Heart left ventricle (tissue), 13 donors: ENCODE measurements at regions not wholly inside any gene's neighbourhood (a gene's known extent, or its start where the extent isn't known, plus 50 kb on each side); places are given as distances from the start of the nearest gene placed in this dataset.

ENCODE experiments used
- CTCF ChIP-seq, 12 donors: fragments of 200-600 bp; sonication (generic) in 4 of 12; IDR thresholded peaks; one replicate each; pipeline versions ENCODE4 v1.5.0 to v1.8.0; 2018 to 2022; ENCODE audit warnings: antibody characterized with exemption in 12 of 12, mild to moderate bottlenecking in 5 of 12
- POLR2A ChIP-seq, 2 donors: fragments of 450-650 bp; IDR thresholded peaks; one replicate each; pipeline ENCODE4 v1.6.1; 2017; ENCODE audit warnings: antibody characterized with exemption in 2 of 2, mild to moderate bottlenecking in 2 of 2, moderate library complexity in 2 of 2
- donor health status: ischemic (EF 13 %, LVEDD 7.1; RV severe dilation, severe dysfunction).
- donor health status: DM: no; HTN: yes; CAD: no.
- donor health status: DM: no; HTN: no; CAD: no.
- donor health status: ischemic (EF 25% LVEDD 6.9; RV normal size, moderate dysfunction).
- donor health status: ischemic (EF 25% LVEDD 5.7; RV mildly dilated, moderate dysfunction).
- donor health status: ischemic (EF 35%, LVEDD 5.7; RV mildly dilated, moderate dysfunction).
- donor health status: nonischemic (EF 11% LVEDD 7.7; RV severe dilation, severe dysfunction).
- donor health status: DM: yes; HTN: yes; CAD: no.
- donor health status: PGD.
- donor health status: ischemic (EF 29% LVEDD 5.4; RV normal size, mild dysfunction).
- donor health status: nonischemic (EF 23%, LVEDD 6.1; RV moderate dilation, normal function).

DNA sequence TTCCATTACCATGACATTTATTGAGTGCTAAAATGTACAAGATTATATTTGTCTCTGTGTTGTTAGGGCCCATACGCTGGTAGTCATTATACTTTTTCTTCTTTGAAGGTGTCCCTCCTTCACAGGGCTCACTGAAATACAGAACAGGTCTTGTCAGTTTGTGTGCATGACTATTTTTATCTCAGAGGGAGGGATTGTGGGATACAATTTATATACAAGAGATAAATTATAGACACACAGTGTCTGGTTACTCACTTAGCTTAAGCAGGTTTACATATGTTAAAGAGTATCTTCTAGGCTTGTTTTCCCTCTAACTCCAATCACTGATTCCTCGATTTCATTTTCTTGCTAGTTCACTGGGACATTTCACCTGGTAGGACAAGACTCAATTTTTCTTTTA lies 143.3 kb upstream of the GUCY1A1 start:
- TF ChIP-seq CTCF (IDR thresholded peaks at IDR 0.05) (no peak), POLR2A (IDR thresholded peaks at IDR 0.05) (no peak)
